ENCODE measurements at regions not wholly inside any gene's neighbourhood (a gene's known extent, or its start where the extent isn't known, plus 50 kb on each side); places are given as distances from the start of the nearest gene placed in this dataset.

GRCh38 chr7:156198277-156198676 is 386.0 kb upstream of the SHH start:
- DNase-seq (ENCODE audit: low read depth, low spot score) (no peak), FAIRE-seq (no peak)
- Histone ChIP-seq H4K20me1 (replicated peaks; ENCODE audit: control insufficient read depth, extremely low read depth, insufficient read depth, low read length) (no peaks in the 10 kb centered on the region), H3K4me3 (replicated peaks in 1 of 3; ENCODE audit: insufficient read depth in 1 of 3, low read depth in 1 of 3, low read length in 3 of 3) (no peak overlapping the region), H3K4me1 (ENCODE audit: control insufficient read depth, extremely low read depth, insufficient read depth, low read length) (no peaks in the 10 kb centered on the region), H2AFZ (ENCODE audit: low read depth, low read length) (no peak overlapping the region), H3K27me3 (ENCODE audit: control insufficient read depth in 2 of 2, insufficient read depth in 2 of 2, low read length in 2 of 2) (no peaks in the 10 kb centered on the region), H3K36me3 (ENCODE audit: control insufficient read depth in 2 of 2, extremely low read depth in 1 of 2, insufficient read depth in 2 of 2, low read length in 2 of 2) (no peaks in the 10 kb centered on the region), H3K9me3 (replicated peaks; ENCODE audit: control insufficient read depth, insufficient read depth, low read length) (no peaks in the 10 kb centered on the region), H3K9me1 (replicated peaks; ENCODE audit: control insufficient read depth, extremely low read depth, insufficient read depth, low read length) (no peaks in the 10 kb centered on the region), H3K4me2 (ENCODE audit: insufficient read depth, low read length) (no peak overlapping the region), H3K9ac (replicated peaks; ENCODE audit: extremely low read depth, insufficient read depth, low read length) (no peak overlapping the region), H3K79me2 (ENCODE audit: control insufficient read depth, insufficient read depth, low read length) (no peaks in the 10 kb centered on the region), H3K27ac (ENCODE audit: insufficient read depth, low read depth, low read length) (no peak overlapping the region)
- BruUV-seq (replicated peaks): no TSS peak
- POLR2A ChIA-PET: no interaction called here
- TF ChIP-seq POLR2AphosphoS5 (IDR thresholded peaks at IDR 0.05; ENCODE audit: insufficient read depth, low read depth, low read length): no peak
- no peak for TF ChIP-seq MYC (IDR thresholded peaks at IDR 0.05; ENCODE audit: low read depth, low read length)
- TF ChIP-seq JUN (IDR thresholded peaks at IDR 0.05; ENCODE audit: borderline replicate concordance, insufficient read depth, insufficient read length, low read depth): no peak
- no peak for TF ChIP-seq FOS (IDR thresholded peaks at IDR 0.05; ENCODE audit: borderline replicate concordance, insufficient read depth, low read length)
- TF ChIP-seq GATA2 (IDR thresholded peaks at IDR 0.05; ENCODE audit: insufficient read depth, insufficient read length, low read depth, low read length): no peak
- TF ChIP-seq MAX (IDR thresholded peaks at IDR 0.05; ENCODE audit: insufficient read depth, insufficient read length): no peak
- no peak for TF ChIP-seq EZH2 (IDR thresholded peaks at IDR 0.05; ENCODE audit: borderline replicate concordance, low read depth, low read length, severe bottlenecking)
- TF ChIP-seq POLR2A (IDR thresholded peaks at IDR 0.05; ENCODE audit: low read depth, low read length): no peak
- TF ChIP-seq CTCF (IDR thresholded peaks at IDR 0.05; ENCODE audit: extremely low read depth in 1 of 2, insufficient read depth in 1 of 2, low read depth in 1 of 2, low read length in 2 of 2): no peak
- intact Hi-C loops (cut with micrococcal nuclease): no loop called here
- CTCF ChIA-PET: no interaction called here
- dilution Hi-C loops (cut with MboI; ENCODE audit: extremely low pct_ligation_motif_present, low sequenced_read_pairs): no loop called here
